GM19463 (cell line): ENCODE measurements at regions not wholly inside any gene's neighbourhood (a gene's known extent, or its start where the extent isn't known, plus 50 kb on each side); places are given as distances from the start of the nearest gene placed in this dataset.

ENCODE experiments used
- ATAC-seq: cut with Tn5 transposase; IDR thresholded peaks from one replicate; pipeline ENCODE4 v1.9.1; 2021; ENCODE audit warnings: mild to moderate bottlenecking, moderate library complexity; ENCODE audit not compliant: unreplicated experiment

GRCh38 chr6:18752278-18753068, 365.3 kb downstream of the RNF144B start:
- no peak for ATAC-seq

- no peak for ATAC-seq
These were observed 365.9 kb downstream of the RNF144B start for GRCh38 chr6:18753076-18753475.

- ATAC-seq: no peak
These were observed 375.9 kb downstream of the RNF144B start for GRCh38 chr6:18763086-18763485.

- no peak for ATAC-seq
These were observed 397.6 kb downstream of the RNF144B start for GRCh38 chr6:18784794-18785193.

GRCh38 chr6:18785810-18786490, 398.8 kb downstream of the RNF144B start:
- ATAC-seq: no peak

GRCh38 chr6:18792866-18793265, 405.7 kb downstream of the RNF144B start:
- ATAC-seq: no peak

GRCh38 chr6:18795726-18796125, 408.6 kb downstream of the RNF144B start:
- ATAC-seq: no peak

- ATAC-seq: no peak
These were observed 433.6 kb downstream of the RNF144B start for GRCh38 chr6:18820725-18821124.

GRCh38 chr6:18823782-18824386, 436.7 kb downstream of the RNF144B start:
- no peak for ATAC-seq

GRCh38 chr6:18829272-18829870, 442.2 kb downstream of the RNF144B start:
- no peak for ATAC-seq

- no peak for ATAC-seq
These were observed 448.8 kb downstream of the RNF144B start for GRCh38 chr6:18835976-18836375.

- no peak for ATAC-seq
These were observed 449.9 kb downstream of the RNF144B start for GRCh38 chr6:18837013-18837412.

- no peak for ATAC-seq
These were observed 455.4 kb downstream of the RNF144B start for GRCh38 chr6:18842534-18842933.

- ATAC-seq: no peak
These were observed 458.7 kb downstream of the RNF144B start for GRCh38 chr6:18845896-18846295.

GRCh38 chr6:18846327-18846726, 459.2 kb downstream of the RNF144B start:
- no peak for ATAC-seq

- ATAC-seq: no peak
These were observed 474.1 kb downstream of the RNF144B start for GRCh38 chr6:18861204-18861603.

- no peak for ATAC-seq
These were observed 496.1 kb downstream of the RNF144B start for GRCh38 chr6:18883268-18883667.

- ATAC-seq: no peak
These were observed 496.7 kb downstream of the RNF144B start for GRCh38 chr6:18883851-18884250.

- ATAC-seq: no peak
These were observed 506.6 kb downstream of the RNF144B start for GRCh38 chr6:18893540-18894269.

GRCh38 chr6:18897350-18897749, 510.2 kb downstream of the RNF144B start:
- no peak for ATAC-seq

- no peak for ATAC-seq
These were observed 517.5 kb downstream of the RNF144B start for GRCh38 chr6:18904681-18905080.
